HG03135 (cell line): ENCODE measurements at regions not wholly inside any gene's neighbourhood (a gene's known extent, or its start where the extent isn't known, plus 50 kb on each side); places are given as distances from the start of the nearest gene placed in this dataset.
"Not testable (repeated sequence)": the region's sequence is repeated elsewhere in the genome, so short reads cannot be mapped to it uniquely, and the experiment has no call there.

Experiments
- ATAC-seq: cut with Tn5 transposase; IDR thresholded peaks from one replicate; pipeline ENCODE4 v1.9.1; 2021; ENCODE audit warnings: mild to moderate bottlenecking, moderate library complexity; ENCODE audit not compliant: unreplicated experiment

- no peak for ATAC-seq
Observed at GRCh38 chr13:89520468-89520867, 1827.0 kb upstream of the MIR17HG start.

GRCh38 chr13:89521672-89522071 is 1825.8 kb upstream of the MIR17HG start:
- ATAC-seq, result not testable (repeated sequence)

- ATAC-seq, result no peak
Observed at GRCh38 chr13:89541091-89542030, 1806.1 kb upstream of the MIR17HG start.

- no peak for ATAC-seq
Observed at GRCh38 chr13:89550938-89551337, 1796.5 kb upstream of the MIR17HG start.

- ATAC-seq, result no peak
Observed at GRCh38 chr13:89554801-89555200, 1792.7 kb upstream of the MIR17HG start.

- ATAC-seq, result no peak
Observed at GRCh38 chr13:89565476-89566100, 1781.9 kb upstream of the MIR17HG start.

GRCh38 chr13:89567025-89567424 is 1780.5 kb upstream of the MIR17HG start:
- ATAC-seq, result no peak

GRCh38 chr13:89568276-89568675 is 1779.2 kb upstream of the MIR17HG start:
- ATAC-seq, result no peak

- ATAC-seq, result no peak
Observed at GRCh38 chr13:89568746-89569145, 1778.7 kb upstream of the MIR17HG start.

GRCh38 chr13:89571676-89572075 is 1775.8 kb upstream of the MIR17HG start:
- ATAC-seq, result no peak

- no peak for ATAC-seq
Observed at GRCh38 chr13:89574077-89574476, 1773.4 kb upstream of the MIR17HG start.

- no peak for ATAC-seq
Observed at GRCh38 chr13:89577301-89577700, 1770.2 kb upstream of the MIR17HG start.

GRCh38 chr13:89584058-89584620 is 1763.3 kb upstream of the MIR17HG start:
- no peak for ATAC-seq

GRCh38 chr13:89602655-89603054 is 1744.8 kb upstream of the MIR17HG start:
- no peak for ATAC-seq

- no peak for ATAC-seq
Observed at GRCh38 chr13:89603187-89603586, 1744.3 kb upstream of the MIR17HG start.

- ATAC-seq, result no peak
Observed at GRCh38 chr13:89609318-89609717, 1738.2 kb upstream of the MIR17HG start.

GRCh38 chr13:89610331-89610730 is 1737.2 kb upstream of the MIR17HG start:
- ATAC-seq, result no peak

- no peak for ATAC-seq
Observed at GRCh38 chr13:89610881-89611280, 1736.6 kb upstream of the MIR17HG start.

- ATAC-seq, result no peak
Observed at GRCh38 chr13:89627996-89628395, 1719.5 kb upstream of the MIR17HG start.

- ATAC-seq, result no peak
Observed at GRCh38 chr13:89628567-89628966, 1718.9 kb upstream of the MIR17HG start.

- no peak for ATAC-seq
Observed at GRCh38 chr13:89650226-89650625, 1697.3 kb upstream of the MIR17HG start.

GRCh38 chr13:89660752-89661151 is 1686.7 kb upstream of the MIR17HG start:
- ATAC-seq, result no peak
